ENCODE measurements at regions not wholly inside any gene's neighbourhood (a gene's known extent, or its start where the extent isn't known, plus 50 kb on each side); places are given as distances from the start of the nearest gene placed in this dataset.

- no peak for TF ChIP-seq CTCF (IDR thresholded peaks at IDR 0.05; ENCODE audit: insufficient read depth, low read length)
- H3K4me3 ChIP-seq (ENCODE audit: low read depth, low read length), result no peak overlapping the region
- DNase-seq (ENCODE audit: low read depth), result no peak
These were observed 75.1 kb upstream of the B3GAT2 start for GRCh38 chr6:71031912-71032311.

GRCh38 chr6:71033171-71033570 is 76.3 kb upstream of the B3GAT2 start:
- DNase-seq (ENCODE audit: low read depth), result no peak
- no peak for TF ChIP-seq CTCF (IDR thresholded peaks at IDR 0.05; ENCODE audit: insufficient read depth, low read length)
- no peak overlapping the region for H3K4me3 ChIP-seq (ENCODE audit: low read depth, low read length)

DNA sequence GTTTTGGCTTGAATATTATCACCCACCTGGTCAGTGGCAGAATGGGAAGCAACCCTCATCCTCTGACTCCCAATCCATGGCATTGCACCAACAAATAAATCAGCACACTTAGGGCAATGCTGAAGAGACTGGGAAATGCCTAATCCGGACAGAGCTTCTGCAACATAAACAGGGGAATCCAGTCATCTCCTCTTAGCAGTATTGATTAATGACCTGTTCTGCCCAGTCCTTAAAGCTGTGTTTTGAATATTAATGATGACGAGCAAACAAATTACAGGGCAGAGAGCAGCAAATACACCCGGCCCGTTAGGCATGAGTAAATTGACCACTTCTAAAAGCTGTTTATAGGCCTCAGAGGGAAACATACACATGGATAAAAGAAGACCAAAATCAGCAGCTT is 77.0 kb upstream of the B3GAT2 start:
- no peak for DNase-seq (ENCODE audit: low read depth)
- no peak overlapping the region for H3K4me3 ChIP-seq (ENCODE audit: low read depth, low read length)
- TF ChIP-seq CTCF (IDR thresholded peaks at IDR 0.05; ENCODE audit: insufficient read depth, low read length), result no peak

DNA sequence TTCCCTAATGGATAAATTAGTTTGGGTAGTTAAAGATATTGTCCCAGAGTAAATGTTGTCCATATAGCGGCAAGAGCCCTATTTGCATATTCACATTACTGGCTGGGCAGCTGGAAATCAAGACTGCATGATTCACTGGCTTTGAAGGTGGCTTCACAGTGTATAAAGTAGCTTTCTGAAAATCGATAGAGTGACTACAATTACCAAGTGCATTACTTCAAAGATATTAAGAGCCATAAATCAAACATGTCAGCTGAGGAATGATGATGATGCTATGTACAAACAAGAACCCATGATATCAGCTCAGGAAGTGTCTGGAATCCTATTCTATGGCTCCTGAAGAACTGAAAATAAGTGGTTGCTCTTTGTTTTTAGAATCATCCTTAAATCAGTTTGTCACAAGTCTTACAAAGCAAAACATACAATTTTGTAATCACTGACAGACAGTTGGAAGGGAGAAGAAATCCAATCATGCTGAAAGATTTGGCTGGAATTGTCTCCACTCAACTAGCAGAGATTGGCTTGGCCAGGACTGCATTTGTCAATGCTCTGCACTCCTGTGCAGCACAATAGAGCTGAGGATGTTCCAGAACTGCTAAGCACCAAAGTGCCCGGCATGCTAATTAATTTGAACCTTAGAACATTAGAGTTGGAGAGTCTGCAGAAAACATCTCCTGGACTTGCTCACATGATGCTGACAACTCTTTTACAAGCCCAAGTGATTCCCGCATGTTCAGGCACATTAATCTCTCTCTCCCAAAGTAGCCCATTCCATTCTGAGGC is 77.9 kb upstream of the B3GAT2 start:
- no peak for TF ChIP-seq CTCF (IDR thresholded peaks at IDR 0.05; ENCODE audit: insufficient read depth, low read length)
- H3K4me3 ChIP-seq (ENCODE audit: low read depth, low read length), result no peak overlapping the region
- no peak for DNase-seq (ENCODE audit: low read depth)

- no peak for TF ChIP-seq CTCF (IDR thresholded peaks at IDR 0.05; ENCODE audit: insufficient read depth, low read length)
- no peak overlapping the region for H3K4me3 ChIP-seq (ENCODE audit: low read depth, low read length)
- peak; percentile 2 for DNase-seq (ENCODE audit: low read depth)
These were observed 79.0 kb upstream of the B3GAT2 start for GRCh38 chr6:71035871-71036270.

- no peak for DNase-seq (ENCODE audit: low read depth)
- TF ChIP-seq CTCF (IDR thresholded peaks at IDR 0.05; ENCODE audit: insufficient read depth, low read length), result no peak
- no peak overlapping the region for H3K4me3 ChIP-seq (ENCODE audit: low read depth, low read length)
These were observed 82.0 kb upstream of the B3GAT2 start for GRCh38 chr6:71038711-71039344.
